H9 (cell line): ENCODE measurements at regions not wholly inside any gene's neighbourhood (a gene's known extent, or its start where the extent isn't known, plus 50 kb on each side); places are given as distances from the start of the nearest gene placed in this dataset.

ENCODE experiments used
- DNase-seq: peaks from one replicate; pipeline ENCODE4 v3.0.0-alpha.2; 2017
- H2AFZ ChIP-seq: one replicate; pipeline ENCODE4 v1.6.1; 2013; ENCODE audit warnings: mild to moderate bottlenecking, low read length, control low read depth, moderate library complexity
- H2AK5ac ChIP-seq: 2 replicates; pipeline ENCODE4 v1.6.1; 2013; ENCODE audit warnings: low read length, control low read depth, mixed read lengths; ENCODE audit not compliant: insufficient read length
- H2BK120ac ChIP-seq: one replicate; pipeline ENCODE4 v1.6.1; 2013; ENCODE audit warnings: low read depth, mild to moderate bottlenecking, low read length, control low read depth, inconsistent platforms; ENCODE audit not compliant: poor library complexity, severe bottlenecking
- H2BK12ac ChIP-seq: 2 replicates; pipeline ENCODE4 v1.6.1; 2013; ENCODE audit warnings: low read length, control low read depth, mixed read lengths, low read depth; ENCODE audit not compliant: insufficient read length
- H2BK15ac ChIP-seq: 2 replicates; pipeline ENCODE4 v1.6.1; 2013; ENCODE audit warnings: low read depth, low read length, control low read depth
- H2BK20ac ChIP-seq: one replicate; pipeline ENCODE4 v1.6.1; 2013; ENCODE audit warnings: low read depth, mild to moderate bottlenecking, low read length, control low read depth, inconsistent platforms; ENCODE audit not compliant: poor library complexity, severe bottlenecking
- H2BK5ac ChIP-seq: 2 replicates; pipeline ENCODE4 v1.6.1; 2013; ENCODE audit warnings: low read length, control low read depth, mixed read lengths; ENCODE audit not compliant: insufficient read length
- H3K14ac ChIP-seq: 2 replicates; pipeline ENCODE4 v1.6.1; 2013; ENCODE audit warnings: low read length, control low read depth; ENCODE audit not compliant: insufficient read depth
- H3K18ac ChIP-seq: 2 replicates; pipeline ENCODE4 v1.6.1; 2013; ENCODE audit warnings: low read depth, mild to moderate bottlenecking, mixed read lengths, low read length, control low read depth; ENCODE audit not compliant: insufficient read length
- H3K23ac ChIP-seq: 2 replicates; pipeline ENCODE4 v1.6.1; 2013; ENCODE audit warnings: low read length, control low read depth, mixed read lengths, low read depth; ENCODE audit not compliant: insufficient read length
- H3K23me2 ChIP-seq: 2 replicates; pipeline ENCODE4 v1.6.1; 2013; ENCODE audit warnings: low read depth, mild to moderate bottlenecking, mixed read lengths, low read length, control low read depth; ENCODE audit not compliant: insufficient read length, poor library complexity, severe bottlenecking
- H3K27ac ChIP-seq: 2 replicates; pipeline ENCODE4 v1.5.1; 2013; ENCODE audit warnings: low read length, control low read depth, mixed read lengths, low read depth; ENCODE audit not compliant: insufficient read length
- H3K27me3 ChIP-seq: 2 replicates; pipeline ENCODE4 v1.6.1; 2013; ENCODE audit warnings: low read length, control low read depth, inconsistent platforms; ENCODE audit not compliant: insufficient read depth
- H3K4ac ChIP-seq: 2 replicates; pipeline ENCODE4 v1.6.1; 2013; ENCODE audit warnings: low read depth, mild to moderate bottlenecking, control low read depth, inconsistent platforms, low read length, moderate library complexity
- H3K4me1 ChIP-seq: 2 replicates; pipeline ENCODE4 v1.6.1; 2013; ENCODE audit warnings: low read length, control low read depth, inconsistent platforms; ENCODE audit not compliant: insufficient read depth
- H3K4me2 ChIP-seq: 2 replicates; pipeline ENCODE4 v1.6.1; 2013; ENCODE audit warnings: low read length, control low read depth, mixed read lengths; ENCODE audit not compliant: insufficient read length, insufficient read depth
- H3K56ac ChIP-seq: 2 replicates; pipeline ENCODE4 v1.6.1; 2013; ENCODE audit warnings: low read depth, mild to moderate bottlenecking, mixed read lengths, low read length, control low read depth; ENCODE audit not compliant: insufficient read length
- H3K79me1 ChIP-seq: 2 replicates; pipeline ENCODE4 v1.6.1; 2013; ENCODE audit warnings: low read depth, mild to moderate bottlenecking, moderate library complexity, low read length, control low read depth, inconsistent platforms; ENCODE audit not compliant: insufficient read depth, poor library complexity, severe bottlenecking
- H3K79me2 ChIP-seq: 2 replicates; pipeline ENCODE4 v1.6.1; 2013; ENCODE audit warnings: low read length, control low read depth, inconsistent platforms; ENCODE audit not compliant: insufficient read depth
- H3K9ac ChIP-seq: 2 replicates; pipeline ENCODE4 v1.6.1; 2013; ENCODE audit warnings: low read length, control low read depth, mixed read lengths; ENCODE audit not compliant: insufficient read length; ENCODE audit errors: extremely low read depth
- H3K9me3 ChIP-seq: one replicate; pipeline ENCODE4 v1.6.1; 2013; ENCODE audit warnings: low read depth, low read length, inconsistent platforms; ENCODE audit not compliant: control insufficient read depth
- H3T11ph ChIP-seq: one replicate; pipeline ENCODE4 v1.6.1; 2013; ENCODE audit warnings: mild to moderate bottlenecking, low read length, control low read depth, inconsistent platforms
- H4K20me1 ChIP-seq: one replicate; pipeline ENCODE4 v1.6.1; 2013; ENCODE audit not compliant: control insufficient read depth, insufficient read length, insufficient read depth
- H4K5ac ChIP-seq: 2 replicates; pipeline ENCODE4 v1.6.1; 2013; ENCODE audit warnings: low read depth, mild to moderate bottlenecking, mixed read lengths, low read length, control low read depth; ENCODE audit not compliant: insufficient read length
- H4K8ac ChIP-seq: replicated peaks from 2 replicates; pipeline ENCODE4 v1.6.1; 2013; ENCODE audit warnings: low read length, control low read depth, mixed read lengths, low read depth; ENCODE audit not compliant: insufficient read length
- H4K91ac ChIP-seq: 2 replicates; pipeline ENCODE4 v1.6.1; 2013; ENCODE audit warnings: low read depth, mild to moderate bottlenecking, moderate library complexity, mixed read lengths, low read length, control low read depth; ENCODE audit not compliant: insufficient read length
- H3K27ac Mint-ChIP-seq, 3 experiments: 2 replicates in 2 of 3; 3 replicates in 1 of 3; pipeline ENCODE4 v1.8.0; 2020 to 2021; ENCODE audit warnings: mixed read lengths in 3 of 3, mild to moderate bottlenecking in 1 of 3, moderate library complexity in 1 of 3
- H3K27me3 Mint-ChIP-seq: 2 replicates; pipeline ENCODE4 v1.8.0; 2021; ENCODE audit warnings: low read depth, mild to moderate bottlenecking, moderate library complexity, mixed read lengths
- H3K36me3 Mint-ChIP-seq, 3 experiments: 2 replicates in 2 of 3; 3 replicates in 1 of 3; pipeline ENCODE4 v1.8.0; 2020 to 2021; ENCODE audit warnings: low read depth in 3 of 3, mixed read lengths in 3 of 3; ENCODE audit not compliant: insufficient read depth in 1 of 3
- H3K4me1 Mint-ChIP-seq, 2 experiments: 2 replicates each; pipeline ENCODE4 v1.8.0; 2020; ENCODE audit warnings: mixed read lengths in 2 of 2
- H3K4me3 Mint-ChIP-seq, 2 experiments: 2 replicates in 1 of 2; 3 replicates in 1 of 2; pipeline ENCODE4 v1.8.0; 2020 to 2021; ENCODE audit warnings: mild to moderate bottlenecking in 2 of 2, mixed read lengths in 2 of 2, moderate library complexity in 1 of 2
- H3K9me3 Mint-ChIP-seq, 2 experiments: 2 replicates in 1 of 2; 3 replicates in 1 of 2; pipeline ENCODE4 v1.8.0; 2020; ENCODE audit warnings: mild to moderate bottlenecking in 2 of 2, mixed read lengths in 2 of 2, moderate library complexity in 1 of 2
- CTCF ChIP-seq: fragments of 200-600 bp; sonication (generic); conservative IDR thresholded peaks from 3 replicates; pipeline ENCODE4 v1.8.0; 2021; ENCODE audit warnings: antibody characterized with exemption, mild to moderate bottlenecking
- WGBS: extraction: QIAGEN DNeasy Blood & Tissue Kit; methylation state at CpG from one replicate; pipeline ENCODE4 v1.1.7; 2013; ENCODE audit warnings: missing lambda C conversion rate, low lambda C conversion rate, mixed read lengths; ENCODE audit not compliant: insufficient read length; ENCODE audit errors: extremely low coverage; 5-methylcytosine and 5-hydroxymethylcytosine counted together

- H3K27ac Mint-ChIP-seq = no peak overlapping the region
- Histone ChIP-seq H4K91ac (no peak overlapping the region), H4K5ac (no peak overlapping the region), H3K4ac (no peak overlapping the region), H3K9ac (no peak overlapping the region), H3K23ac (no peak overlapping the region), H3K4me1 (no peaks in the 10 kb centered on the region), H3K4me2 (no peak overlapping the region), H3K18ac (no peak overlapping the region), H3K9me3 (no peaks in the 10 kb centered on the region), H2BK5ac (no peak overlapping the region), H3K23me2 (no peaks in the 10 kb centered on the region), H2AK5ac (no peak overlapping the region), H2BK12ac (no peak overlapping the region), H2BK120ac (no peak overlapping the region), H2BK15ac (no peak overlapping the region), H3K56ac (no peak overlapping the region), H3T11ph (no peak overlapping the region), H2BK20ac (no peak overlapping the region), H3K79me2 (no peaks in the 10 kb centered on the region), H2AFZ (no peak overlapping the region), H4K20me1 (no peaks in the 10 kb centered on the region), H3K27me3 (no peaks in the 10 kb centered on the region), H3K79me1 (no peaks in the 10 kb centered on the region), H3K14ac (no peak overlapping the region), H4K8ac (no peak overlapping the region), H3K27ac (no peak overlapping the region)
- no peaks in the 10 kb centered on the region for H3K36me3 Mint-ChIP-seq
- H3K4me3 Mint-ChIP-seq = no peak overlapping the region
- no peak for DNase-seq
- no peak for TF ChIP-seq CTCF
- H3K9me3 Mint-ChIP-seq = no peaks in the 10 kb centered on the region
- H3K4me1 Mint-ChIP-seq = peaks cover under 1 to 2% of the 10 kb centered on the region in 2 experiments; a peak in 1 of 4 replicates
- no peaks in the 10 kb centered on the region for H3K27me3 Mint-ChIP-seq
- 100% methylated on average over 1 of the region's 6 CpGs for WGBS
Observed at GRCh38 chr12:19937161-19937560, 431.2 kb upstream of the PDE3A start.
